Activated CD4-positive, alpha-beta T cell treated with anti-CD3 and anti-CD28 coated beads for 48 hours (primary cell): ENCODE measurements at regions not wholly inside any gene's neighbourhood (a gene's known extent, or its start where the extent isn't known, plus 50 kb on each side); places are given as distances from the start of the nearest gene placed in this dataset.
A peak's percentile ranks its signal among the peaks of the same experiment; 100 is the strongest.
"Not testable (repeated sequence)": the region's sequence is repeated elsewhere in the genome, so short reads cannot be mapped to it uniquely, and the experiment has no call there.

Source experiments
- DNase-seq: peaks from one replicate; pipeline ENCODE4 v3.0.0-alpha.2; 2020

- no peak for DNase-seq
Measured at GRCh38 chr5:152529440-152529839, 124.4 kb upstream of the NMUR2 start.

- no peak for DNase-seq
Measured at GRCh38 chr5:152532714-152533113, 127.6 kb upstream of the NMUR2 start.

- DNase-seq, result no peak
Measured at GRCh38 chr5:152534641-152535040, 129.6 kb upstream of the NMUR2 start.

GRCh38 chr5:152542741-152543140 lies 137.7 kb upstream of the NMUR2 start:
- no peak for DNase-seq

GRCh38 chr5:152546493-152546892 lies 141.4 kb upstream of the NMUR2 start:
- DNase-seq, result no peak

GRCh38 chr5:152547202-152547601 lies 142.1 kb upstream of the NMUR2 start:
- DNase-seq, result no peak

- no peak for DNase-seq
Measured at GRCh38 chr5:152549709-152550108, 144.6 kb upstream of the NMUR2 start.

- no peak for DNase-seq
Measured at GRCh38 chr5:152551061-152551460, 146.0 kb upstream of the NMUR2 start.

- no peak for DNase-seq
Measured at GRCh38 chr5:152556784-152557183, 151.7 kb upstream of the NMUR2 start.

- peak; percentile 57 for DNase-seq
Measured at GRCh38 chr5:152560512-152561137, 155.5 kb upstream of the NMUR2 start.

- no peak for DNase-seq
Measured at GRCh38 chr5:152568016-152568415, 162.9 kb upstream of the NMUR2 start.

GRCh38 chr5:152572812-152573211 lies 167.7 kb upstream of the NMUR2 start:
- no peak for DNase-seq

- no peak for DNase-seq
Measured at GRCh38 chr5:152584103-152584502, 179.0 kb upstream of the NMUR2 start.

GRCh38 chr5:152592416-152592815 lies 187.3 kb upstream of the NMUR2 start:
- no peak for DNase-seq

GRCh38 chr5:152593388-152593787 lies 188.3 kb upstream of the NMUR2 start:
- no peak for DNase-seq

GRCh38 chr5:152595405-152595804 lies 190.3 kb upstream of the NMUR2 start:
- no peak for DNase-seq

GRCh38 chr5:152599096-152599495 lies 194.0 kb upstream of the NMUR2 start:
- DNase-seq, result no peak

GRCh38 chr5:152601806-152602732 lies 197.0 kb upstream of the NMUR2 start:
- DNase-seq, result no peak

GRCh38 chr5:152606050-152606449 lies 201.0 kb upstream of the NMUR2 start:
- DNase-seq, result not testable (repeated sequence)

GRCh38 chr5:152606776-152607364 lies 201.8 kb upstream of the NMUR2 start:
- DNase-seq, result no peak

- DNase-seq, result no peak
Measured at GRCh38 chr5:152607401-152608160, 202.5 kb upstream of the NMUR2 start.

GRCh38 chr5:152608458-152608857 lies 203.4 kb upstream of the NMUR2 start:
- DNase-seq, result no peak

- no peak for DNase-seq
Measured at GRCh38 chr5:152619756-152620155, 214.7 kb upstream of the NMUR2 start.
